ENCODE measurements at regions not wholly inside any gene's neighbourhood (a gene's known extent, or its start where the extent isn't known, plus 50 kb on each side); places are given as distances from the start of the nearest gene placed in this dataset.

GRCh38 chr4:148515248-148515647, 73.0 kb upstream of the NR3C2 start:
- CTCF ChIA-PET = no interaction called here
- Mint-ChIP-seq H3K4me3 (no peak overlapping the region), H3K36me3 (ENCODE audit: low read depth) (no peaks in the 10 kb centered on the region), H3K27ac (no peak overlapping the region), H3K27me3 (no peaks in the 10 kb centered on the region), H3K4me1 (peaks cover 13% of the 10 kb centered on the region), H3K9me3 (peaks cover 3% of the 10 kb centered on the region)
- DNase-seq = no peak
- POLR2A ChIA-PET = no interaction called here

GRCh38 chr4:148514581-148514980, 72.4 kb upstream of the NR3C2 start:
- ChIA-PET POLR2A (no interaction called here), CTCF (no interaction called here)
- Mint-ChIP-seq H3K4me1 (peaks cover 16% of the 10 kb centered on the region), H3K27ac (no peak overlapping the region), H3K27me3 (no peaks in the 10 kb centered on the region), H3K9me3 (peaks cover 1% of the 10 kb centered on the region), H3K36me3 (ENCODE audit: low read depth) (no peaks in the 10 kb centered on the region), H3K4me3 (no peak overlapping the region)
- DNase-seq = no peak

- Mint-ChIP-seq H3K36me3 (ENCODE audit: low read depth) (no peaks in the 10 kb centered on the region), H3K4me3 (no peak overlapping the region), H3K27ac (no peak overlapping the region), H3K27me3 (no peaks in the 10 kb centered on the region), H3K4me1 (peaks cover 16% of the 10 kb centered on the region), H3K9me3 (no peaks in the 10 kb centered on the region)
- POLR2A ChIA-PET = no interaction called here
- no peak for DNase-seq
- CTCF ChIA-PET = no interaction called here
Observed at GRCh38 chr4:148514041-148514440, 71.8 kb upstream of the NR3C2 start.

GRCh38 chr4:148510211-148510610, 68.0 kb upstream of the NR3C2 start:
- CTCF ChIA-PET = no interaction called here
- DNase-seq = no peak

GRCh38 chr4:148503681-148504080, 61.5 kb upstream of the NR3C2 start:
- no peak overlapping the region for H3K27ac Mint-ChIP-seq
- H3K4me1 Mint-ChIP-seq = no peaks in the 10 kb centered on the region
- no peaks in the 10 kb centered on the region for H3K36me3 Mint-ChIP-seq (ENCODE audit: low read depth)
- ChIA-PET CTCF (no interaction called here), POLR2A (no interaction called here)
- no peaks in the 10 kb centered on the region for H3K9me3 Mint-ChIP-seq
- H3K27me3 Mint-ChIP-seq = no peaks in the 10 kb centered on the region
- no peak overlapping the region for H3K4me3 Mint-ChIP-seq
- DNase-seq = no peak

More at GRCh38 chr4:148510211-148510610, 68.0 kb upstream of the NR3C2 start:
- no peak overlapping the region for H3K4me3 Mint-ChIP-seq
- no peaks in the 10 kb centered on the region for H3K27me3 Mint-ChIP-seq
- H3K27ac Mint-ChIP-seq = no peak overlapping the region
- H3K4me1 Mint-ChIP-seq = peaks cover 16% of the 10 kb centered on the region
- no peaks in the 10 kb centered on the region for H3K9me3 Mint-ChIP-seq
- POLR2A ChIA-PET = no interaction called here
- H3K36me3 Mint-ChIP-seq (ENCODE audit: low read depth) = no peaks in the 10 kb centered on the region

- Mint-ChIP-seq H3K36me3 (ENCODE audit: low read depth) (no peaks in the 10 kb centered on the region), H3K4me1 (no peaks in the 10 kb centered on the region), H3K27ac (no peak overlapping the region), H3K4me3 (no peak overlapping the region), H3K9me3 (no peaks in the 10 kb centered on the region), H3K27me3 (no peaks in the 10 kb centered on the region)
- no peak for DNase-seq
- CTCF ChIA-PET = no interaction called here
- POLR2A ChIA-PET = no interaction called here
Observed at GRCh38 chr4:148497258-148497657, 55.0 kb upstream of the NR3C2 start.

GRCh38 chr4:148495463-148495862, 53.2 kb upstream of the NR3C2 start:
- CTCF ChIA-PET = no interaction called here
- Mint-ChIP-seq H3K36me3 (ENCODE audit: low read depth) (no peaks in the 10 kb centered on the region), H3K27me3 (no peaks in the 10 kb centered on the region), H3K4me1 (no peaks in the 10 kb centered on the region), H3K27ac (no peak overlapping the region), H3K9me3 (no peaks in the 10 kb centered on the region), H3K4me3 (no peak overlapping the region)
- DNase-seq = no peak
- POLR2A ChIA-PET = no interaction called here
